NCI-H146 (cell line): ENCODE measurements at regions not wholly inside any gene's neighbourhood (a gene's known extent, or its start where the extent isn't known, plus 50 kb on each side); places are given as distances from the start of the nearest gene placed in this dataset.
"Not testable (repeated sequence)": the region's sequence is repeated elsewhere in the genome, so short reads cannot be mapped to it uniquely, and the experiment has no call there.

Experiments used
- DNase-seq: peaks from one replicate; lab custom pipeline; 2025; lab: John Stamatoyannopoulos, UW

DNA sequence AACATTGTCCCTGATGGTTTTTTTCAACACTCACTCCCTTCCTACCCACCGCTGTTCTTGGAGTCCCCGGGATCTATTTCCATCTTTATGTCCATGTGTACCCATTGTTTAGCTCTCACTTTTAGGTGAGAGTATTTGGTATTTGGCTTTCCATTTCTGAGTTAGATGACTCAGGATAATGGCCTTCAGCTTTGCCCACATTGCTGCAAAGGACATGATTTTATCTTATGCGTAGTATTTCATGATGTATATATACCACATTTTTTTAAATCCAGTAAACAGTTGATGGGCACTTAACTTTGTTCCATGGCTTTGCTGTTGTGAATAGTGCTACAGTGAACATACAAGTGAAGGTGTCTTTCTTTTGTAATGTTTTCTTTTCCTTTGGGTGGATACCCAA, 123.5 kb upstream of the KITLG start:
- no peak for DNase-seq

DNA sequence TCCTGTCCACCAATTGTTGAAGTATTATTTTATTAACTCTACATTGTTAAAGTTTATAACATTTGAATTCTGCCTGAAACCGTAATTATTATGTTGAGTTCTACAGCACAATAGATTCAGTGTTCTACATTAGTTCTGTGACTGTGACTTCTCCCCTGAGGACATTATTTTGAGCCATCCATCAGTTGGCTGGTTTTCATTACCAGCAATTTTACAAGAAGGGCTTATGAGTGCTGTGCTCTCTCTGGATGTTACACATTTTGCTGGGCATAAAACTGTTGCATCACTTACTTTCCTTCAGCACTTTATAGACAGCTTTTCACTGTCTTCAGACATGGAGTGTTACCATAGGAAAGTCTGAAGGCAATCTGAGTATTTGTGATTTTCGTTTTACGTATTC, 118.2 kb upstream of the KITLG start:
- DNase-seq, result no peak

GRCh38 chr12:88693837-88694445, 113.7 kb upstream of the KITLG start:
- DNase-seq, result no peak

DNA sequence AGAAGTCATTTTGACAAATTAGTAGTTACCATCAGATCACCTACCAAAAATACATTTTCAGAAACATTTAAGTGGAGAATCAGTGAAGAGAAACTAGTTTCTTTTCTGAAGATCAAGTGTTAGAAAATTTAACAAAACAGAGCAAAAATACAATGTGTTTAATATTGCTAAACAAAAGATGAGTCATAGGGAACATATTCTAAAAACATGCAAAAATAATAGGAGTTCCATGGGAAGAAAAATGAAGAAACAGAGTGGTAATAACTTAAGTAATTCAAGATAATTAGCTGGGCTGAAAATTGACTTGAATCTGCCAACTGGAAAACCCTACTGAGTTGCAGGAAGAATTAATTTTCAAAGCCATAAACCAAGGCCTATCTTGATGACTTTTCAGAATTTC, 111.5 kb upstream of the KITLG start:
- DNase-seq, result no peak

- peak; percentile 95 for DNase-seq
These were observed 104.3 kb upstream of the KITLG start for GRCh38 chr12:88684610-88685009.

DNA sequence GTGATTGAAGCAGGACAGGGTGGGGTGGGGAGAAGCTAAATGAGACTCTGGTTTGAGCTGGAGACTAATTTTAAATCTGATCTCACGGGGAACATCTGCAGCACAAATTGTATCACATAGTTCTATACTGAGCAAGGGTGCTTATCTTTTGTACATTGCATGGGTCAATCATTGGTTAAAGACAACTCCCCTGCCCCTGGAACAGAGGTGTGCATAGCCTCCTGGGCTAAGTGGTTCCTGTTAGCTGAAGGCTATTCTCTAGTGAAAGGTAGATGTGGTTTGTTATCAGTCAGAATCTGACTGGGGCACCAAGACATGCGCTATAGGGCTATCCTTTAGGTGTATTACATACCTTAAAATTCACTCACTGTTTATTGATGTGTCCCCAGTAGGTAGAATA, 103.9 kb upstream of the KITLG start:
- peak; percentile 57 for DNase-seq

- DNase-seq, result no peak
These were observed 103.4 kb upstream of the KITLG start for GRCh38 chr12:88683628-88684027.

- DNase-seq, result no peak
These were observed 101.0 kb upstream of the KITLG start for GRCh38 chr12:88681271-88681670.

- no peak for DNase-seq
These were observed 97.2 kb upstream of the KITLG start for GRCh38 chr12:88677464-88677863.

DNA sequence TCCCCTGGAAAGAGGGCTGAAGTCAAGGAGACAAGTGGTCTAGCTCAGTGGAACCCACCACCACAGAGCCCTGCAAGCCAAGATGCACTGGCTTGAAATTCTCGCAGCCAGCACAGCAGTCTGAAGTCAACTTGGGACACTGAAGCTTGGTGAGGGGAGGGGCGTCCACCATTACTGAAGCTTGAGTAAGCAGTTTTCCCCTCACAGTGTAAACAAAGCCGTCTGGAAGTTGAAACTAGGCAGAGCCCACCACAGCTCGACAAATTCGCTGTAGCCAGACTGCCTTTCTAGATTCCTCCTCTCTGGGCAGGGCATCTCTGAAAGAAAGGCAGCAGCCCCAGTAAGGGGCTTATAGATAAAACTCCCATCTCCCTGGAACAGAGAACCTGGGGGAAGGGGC, 87.3 kb upstream of the KITLG start:
- DNase-seq, result not testable (repeated sequence)

- DNase-seq, result no peak
These were observed 84.8 kb upstream of the KITLG start for GRCh38 chr12:88665071-88665470.

DNA sequence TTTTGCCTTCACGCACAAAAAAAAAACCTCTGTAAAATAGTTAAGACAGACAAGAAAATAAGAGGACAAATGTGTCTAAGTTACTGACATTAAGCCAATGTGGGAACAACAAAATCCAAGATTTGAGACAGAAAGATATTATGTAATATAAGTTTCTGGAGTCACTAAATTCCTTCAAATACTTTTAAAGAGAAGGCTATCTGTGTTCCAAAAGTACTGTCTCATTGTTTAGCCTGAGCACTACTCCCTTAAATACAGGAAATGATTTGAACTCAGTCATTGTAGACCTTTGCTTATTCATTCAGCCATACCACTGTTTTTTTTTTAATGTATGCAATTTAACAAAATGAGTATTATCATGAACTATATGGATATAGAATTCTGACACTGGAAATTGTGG, 82.7 kb upstream of the KITLG start:
- no peak for DNase-seq

DNA sequence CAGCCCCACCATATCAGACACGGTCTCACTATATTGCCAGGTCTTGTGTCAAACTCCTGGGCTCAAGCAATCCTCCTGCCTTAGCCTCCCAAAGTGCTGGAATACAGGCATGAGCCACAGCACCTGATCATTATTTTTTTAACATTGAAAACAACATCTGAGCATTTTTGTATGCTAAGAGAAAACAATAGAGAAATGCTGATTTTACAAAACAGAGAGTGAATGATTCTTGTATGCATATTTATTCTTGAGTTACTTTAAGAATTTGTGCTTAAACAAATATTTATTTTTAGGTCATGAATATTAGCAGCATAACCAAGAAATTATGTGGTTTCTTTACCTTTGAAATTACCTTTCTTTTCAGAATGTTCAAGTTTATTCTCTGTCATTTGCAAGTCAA, 81.8 kb upstream of the KITLG start:
- DNase-seq, result no peak

DNA sequence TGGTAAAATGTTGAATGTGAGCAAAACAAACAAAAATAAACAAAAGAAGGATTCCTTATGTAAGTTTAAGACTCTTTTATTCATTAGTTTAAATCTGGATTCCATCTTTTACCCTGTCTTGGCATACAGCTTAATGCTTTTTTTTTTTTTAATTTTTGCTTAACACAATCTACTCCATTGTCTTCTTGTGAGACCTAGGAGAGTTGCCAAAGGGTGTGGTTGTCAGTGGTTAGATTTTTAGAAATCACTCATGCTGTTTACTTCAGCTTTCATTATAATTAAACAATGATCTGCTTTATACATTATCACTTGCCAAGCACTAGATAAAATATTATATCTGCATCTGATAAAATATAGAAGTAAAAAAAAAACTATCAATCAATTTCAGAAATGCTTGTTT, 77.7 kb upstream of the KITLG start:
- no peak for DNase-seq

DNA sequence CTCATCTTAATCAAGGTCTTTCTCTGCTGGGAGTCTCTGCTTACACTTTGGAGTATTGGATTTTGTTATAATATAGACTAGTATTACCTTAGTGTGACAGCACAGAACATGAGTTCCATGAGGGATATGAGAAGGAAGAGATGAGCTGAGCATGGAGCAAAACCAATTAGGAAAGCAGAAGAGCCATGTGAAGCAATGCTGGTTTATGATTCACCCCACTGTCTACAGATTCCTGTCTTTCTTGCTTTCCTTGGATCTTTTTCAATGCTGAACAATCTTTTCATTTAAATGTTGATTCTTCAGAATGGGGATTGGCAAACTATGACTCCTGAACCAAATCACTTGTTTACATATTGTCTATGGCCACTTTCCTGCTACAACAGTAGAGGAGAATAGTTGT, 70.4 kb upstream of the KITLG start:
- DNase-seq, result no peak

- no peak for DNase-seq
These were observed 68.4 kb upstream of the KITLG start for GRCh38 chr12:88648625-88649024.

GRCh38 chr12:88646824-88647223, 66.6 kb upstream of the KITLG start:
- DNase-seq, result no peak

DNA sequence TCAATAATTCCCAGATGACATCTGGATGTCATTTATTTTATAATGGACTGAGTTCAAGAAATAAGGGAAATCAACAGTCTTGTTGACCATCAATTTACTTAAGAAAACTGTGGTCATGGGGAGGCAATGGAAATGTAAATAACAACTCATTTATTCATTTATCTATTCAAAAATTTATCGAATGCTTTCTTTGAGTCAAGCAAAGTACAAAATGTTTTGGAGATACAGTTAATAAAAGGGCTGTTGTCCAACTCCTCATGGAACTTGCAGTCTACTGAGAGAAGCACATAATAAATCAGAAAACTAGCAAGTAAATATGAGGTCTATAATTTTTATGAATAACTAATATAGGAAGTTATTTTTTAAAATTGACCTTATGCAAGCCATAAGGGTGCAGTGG, 65.5 kb upstream of the KITLG start:
- DNase-seq, result no peak

GRCh38 chr12:88644946-88645702, 64.9 kb upstream of the KITLG start:
- no peak for DNase-seq

- DNase-seq, result no peak
These were observed 63.4 kb upstream of the KITLG start for GRCh38 chr12:88643685-88644084.

DNA sequence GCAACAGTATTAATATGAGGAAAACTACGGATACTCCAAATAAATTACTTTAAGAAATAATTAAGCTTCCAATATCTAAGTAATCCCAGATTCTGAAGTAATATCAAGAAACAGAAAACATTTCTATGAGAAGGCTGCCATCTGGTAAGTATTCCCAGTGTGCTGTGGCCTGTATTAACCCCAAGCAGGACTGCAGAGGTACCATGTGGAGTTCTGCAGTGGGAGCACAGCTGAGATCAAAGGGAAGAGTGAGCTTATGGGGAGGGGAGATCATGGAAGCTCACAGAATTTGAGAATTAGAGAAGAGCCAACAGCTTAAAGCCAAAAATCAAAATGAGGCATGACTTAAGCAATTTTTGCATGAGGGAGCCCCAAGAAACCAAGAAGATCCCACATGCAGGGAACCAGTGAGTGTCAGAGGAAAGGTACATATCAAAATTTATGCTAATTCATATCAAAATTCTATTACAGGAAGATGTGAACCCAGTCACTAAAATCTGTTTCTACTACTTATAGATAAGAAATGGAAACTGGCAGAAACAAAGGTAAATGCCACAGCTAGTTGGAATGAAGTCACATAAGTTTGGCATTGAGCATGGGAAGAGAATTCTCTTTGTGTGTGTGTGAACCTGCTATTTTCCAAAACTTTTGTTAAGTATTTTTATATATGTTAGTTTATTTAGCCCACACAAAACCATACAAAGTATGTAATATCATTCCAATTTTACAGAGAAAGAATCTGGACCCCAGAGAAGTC, 62.6 kb upstream of the KITLG start:
- no peak for DNase-seq

DNA sequence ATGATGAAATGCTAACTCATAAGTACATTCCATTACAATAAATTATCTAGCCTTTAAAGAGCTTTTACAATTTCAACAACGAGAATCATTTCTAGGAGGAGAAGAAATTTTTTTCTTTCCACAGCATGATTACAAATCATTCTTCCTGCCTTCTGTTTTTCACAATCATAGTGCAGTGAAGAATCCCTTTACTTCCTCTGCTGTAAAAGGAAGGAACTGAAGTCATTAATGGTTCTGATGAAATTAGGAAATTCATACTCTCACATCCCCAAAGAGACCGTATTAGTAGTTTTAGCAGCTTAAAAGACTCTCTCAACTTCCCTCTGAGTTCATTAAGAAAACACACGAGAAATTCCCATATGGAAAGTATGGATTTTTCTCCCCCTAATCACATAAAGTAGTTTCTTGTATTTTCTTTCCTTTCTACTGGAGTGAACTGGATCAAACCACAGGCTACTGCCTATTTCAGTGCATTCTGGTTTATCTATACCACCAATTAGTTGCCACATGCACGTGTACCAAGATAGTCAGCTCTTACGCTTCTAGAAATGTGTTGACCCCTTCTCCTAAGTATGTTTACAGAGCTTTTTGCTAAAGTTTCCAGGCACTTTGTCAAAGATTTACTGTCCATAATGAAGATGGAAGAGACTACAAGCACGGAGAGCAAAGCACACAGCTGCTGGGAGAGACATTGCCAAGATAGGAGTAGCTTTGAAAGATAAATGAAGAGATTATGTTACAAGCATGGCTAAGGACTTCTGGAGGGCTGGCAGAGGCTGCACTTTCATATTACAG, 58.9 kb upstream of the KITLG start:
- DNase-seq, result no peak
